Upper lobe of right lung (tissue), 1 donor: ENCODE measurements at regions not wholly inside any gene's neighbourhood (a gene's known extent, or its start where the extent isn't known, plus 50 kb on each side); places are given as distances from the start of the nearest gene placed in this dataset.

ENCODE experiments used
- ATAC-seq: fragments of 200-7000 bp; cut with Tn5 transposase; one replicate; pipeline ENCODE4 v1.9.1; 2020; ENCODE audit warnings: mild to moderate bottlenecking, moderate library complexity
- DNase-seq: peaks from one replicate; pipeline ENCODE4 v3.0.0-alpha.2; 2020
- H3K27ac ChIP-seq: fragments of 200-600 bp; one replicate; pipeline ENCODE4 v1.8.0; 2022
- H3K27me3 ChIP-seq: fragments of 200-600 bp; one replicate; pipeline ENCODE4 v1.8.0; 2022; ENCODE audit warnings: mild to moderate bottlenecking
- H3K36me3 ChIP-seq: fragments of 200-600 bp; one replicate; pipeline ENCODE4 v1.8.0; 2022
- H3K4me1 ChIP-seq: fragments of 200-600 bp; one replicate; pipeline ENCODE4 v1.8.0; 2022
- H3K4me3 ChIP-seq: fragments of 200-600 bp; one replicate; pipeline ENCODE4 v1.8.0; 2022; ENCODE audit warnings: mild to moderate bottlenecking
- H3K9me3 ChIP-seq: fragments of 200-600 bp; one replicate; pipeline ENCODE4 v1.8.0; 2022
- CTCF ChIP-seq: fragments of 200-600 bp; IDR thresholded peaks from one replicate; pipeline ENCODE4 v1.8.0; 2022; ENCODE audit warnings: antibody characterized with exemption
- intact Hi-C: fragments of 100-400 bp; cut with DNase I; formaldehyde crosslinking; loops from one replicate; pipeline ENCODE4 v1.11.0; 2022
- donor health status: DM: no; HTN: yes; CAD: no; lungs with severe emphysema.

GRCh38 chr7:7044806-7045205, 137.5 kb upstream of the C1GALT1 start:
- TF ChIP-seq CTCF, result no peak
- Histone ChIP-seq H3K27ac (no peak overlapping the region), H3K4me3 (no peak overlapping the region), H3K9me3 (no peaks in the 10 kb centered on the region), H3K4me1 (no peaks in the 10 kb centered on the region), H3K36me3 (no peaks in the 10 kb centered on the region), H3K27me3 (no peaks in the 10 kb centered on the region)
- DNase-seq (no peak), ATAC-seq (no peak)
- intact Hi-C loops, result no loop called here

- Histone ChIP-seq H3K27ac (no peak overlapping the region), H3K4me3 (no peak overlapping the region), H3K9me3 (no peaks in the 10 kb centered on the region), H3K27me3 (no peaks in the 10 kb centered on the region), H3K36me3 (no peaks in the 10 kb centered on the region), H3K4me1 (no peaks in the 10 kb centered on the region)
- intact Hi-C loops, result no loop called here
- ATAC-seq (no peak), DNase-seq (no peak)
- TF ChIP-seq CTCF, result no peak
Observed at GRCh38 chr7:7048213-7048612, 134.1 kb upstream of the C1GALT1 start.

- DNase-seq (no peak), ATAC-seq (peak; percentile 80)
- no peaks in the 10 kb centered on the region for H3K27me3 ChIP-seq
- H3K4me1 ChIP-seq, result no peaks in the 10 kb centered on the region
- H3K27ac ChIP-seq, result no peak overlapping the region
- no peaks in the 10 kb centered on the region for H3K9me3 ChIP-seq
- no peak for TF ChIP-seq CTCF
- H3K4me3 ChIP-seq, result no peak overlapping the region
- intact Hi-C loops, result no loop called here
- H3K36me3 ChIP-seq, result no peaks in the 10 kb centered on the region
Observed at GRCh38 chr7:7051206-7051877, 131.0 kb upstream of the C1GALT1 start.

- Histone ChIP-seq H3K9me3 (no peaks in the 10 kb centered on the region), H3K27ac (no peak overlapping the region), H3K4me3 (no peak overlapping the region), H3K36me3 (no peaks in the 10 kb centered on the region), H3K4me1 (no peaks in the 10 kb centered on the region), H3K27me3 (no peaks in the 10 kb centered on the region)
- no peak for DNase-seq
- intact Hi-C loops, result no loop called here
- no peak for TF ChIP-seq CTCF
- no peak for ATAC-seq
Observed at GRCh38 chr7:7054252-7054830, 128.0 kb upstream of the C1GALT1 start.

- Histone ChIP-seq H3K4me1 (no peaks in the 10 kb centered on the region), H3K9me3 (no peaks in the 10 kb centered on the region), H3K36me3 (no peaks in the 10 kb centered on the region), H3K4me3 (no peak overlapping the region), H3K27me3 (no peaks in the 10 kb centered on the region), H3K27ac (no peak overlapping the region)
- intact Hi-C loops, result no loop called here
- no peak for ATAC-seq
- no peak for DNase-seq
- TF ChIP-seq CTCF, result no peak
Observed at GRCh38 chr7:7060828-7061599, 121.3 kb upstream of the C1GALT1 start.
